SK-N-SH treated with all-trans-retinoic acid at 6 μM for 48 hours (cell line): ENCODE measurements at regions not wholly inside any gene's neighbourhood (a gene's known extent, or its start where the extent isn't known, plus 50 kb on each side); places are given as distances from the start of the nearest gene placed in this dataset.

ENCODE experiments used
- ARNTL ChIP-seq: fragments of 450-650 bp; formaldehyde crosslinking; IDR thresholded peaks from 2 replicates; pipeline ENCODE4 v1.5.0; 2020; ENCODE audit warnings: low read depth, mild to moderate bottlenecking, moderate library complexity, borderline replicate concordance
- BACH2 ChIP-seq: fragments of 250-450 bp; sonication (Bioruptor Pico); IDR thresholded peaks from 2 replicates; pipeline ENCODE4 v1.9.0; 2021; ENCODE audit warnings: mild to moderate bottlenecking, borderline replicate concordance
- GLIS3 ChIP-seq: fragments of 250-450 bp; sonication (Bioruptor Pico); IDR thresholded peaks from 2 replicates; pipeline ENCODE4 v1.5.0; 2020; ENCODE audit warnings: mild to moderate bottlenecking, moderate library complexity
- PATZ1 ChIP-seq: fragments of 250-450 bp; sonication (Bioruptor Pico); IDR thresholded peaks from 2 replicates; pipeline ENCODE4 v1.8.0; 2020; ENCODE audit warnings: mild to moderate bottlenecking, moderate library complexity, borderline replicate concordance
- PPARA ChIP-seq: fragments of 250-450 bp; sonication (Bioruptor Pico); IDR thresholded peaks from 2 replicates; pipeline ENCODE4 v1.5.0; 2020; ENCODE audit warnings: mild to moderate bottlenecking, borderline replicate concordance
- RARB ChIP-seq: fragments of 250-450 bp; sonication (Bioruptor Pico); IDR thresholded peaks from 2 replicates; pipeline ENCODE4 v1.8.0; 2021; ENCODE audit warnings: mild to moderate bottlenecking, moderate library complexity
- SNAI2 ChIP-seq: fragments of 250-450 bp; sonication (Bioruptor Pico); IDR thresholded peaks from 2 replicates; pipeline ENCODE4 v1.5.0; 2020; ENCODE audit warnings: mild to moderate bottlenecking, moderate library complexity
- TCF4 ChIP-seq: fragments of 250-450 bp; sonication (Bioruptor Pico); IDR thresholded peaks from 2 replicates; pipeline ENCODE4 v1.8.0; 2021; ENCODE audit warnings: mild to moderate bottlenecking, moderate library complexity, borderline replicate concordance
- ZNF565 ChIP-seq: fragments of 450-650 bp; formaldehyde crosslinking; conservative IDR thresholded peaks from 2 replicates; pipeline ENCODE4 v1.5.0; 2020; ENCODE audit warnings: low read depth, mild to moderate bottlenecking, moderate library complexity
- TF ChIP-seq, protein P1 (sequence below): fragments of 250-450 bp; sonication (Bioruptor Pico); IDR thresholded peaks from 2 replicates; pipeline ENCODE4 v1.5.1; 2020; ENCODE audit warnings: low read depth, mild to moderate bottlenecking, moderate library complexity

DNA sequence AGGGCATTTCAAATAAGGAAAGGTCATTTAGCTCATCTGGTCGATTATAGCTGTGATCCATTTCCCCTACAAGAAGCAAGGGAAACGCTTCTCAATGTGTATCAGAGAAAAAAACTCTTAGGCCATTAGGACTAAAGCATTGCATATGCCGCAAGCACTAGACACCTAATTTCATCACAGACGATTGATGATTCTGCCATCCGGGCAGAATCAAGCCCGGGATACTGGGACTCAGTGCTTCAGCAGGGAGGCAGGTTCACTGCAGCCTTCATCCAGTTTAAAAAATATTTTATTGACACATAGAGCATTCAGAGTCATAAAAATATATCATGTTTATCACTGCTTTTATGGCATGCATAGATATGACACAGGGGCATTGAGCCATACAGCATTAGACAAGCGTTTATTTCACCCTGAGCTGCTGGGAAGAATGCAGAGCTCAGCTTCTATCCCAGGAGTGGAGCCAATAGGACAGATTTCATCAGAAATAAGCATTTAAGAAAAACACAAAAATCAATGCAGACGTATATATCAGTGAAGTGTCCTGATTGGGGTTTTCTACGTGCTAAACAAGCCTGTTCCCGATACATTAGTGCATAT, 806.9 kb downstream of the GALC start:
- TF ChIP-seq GLIS3 (CRISPR knock-in tag) (no peak), BACH2 (no peak), PPARA (no peak), TCF4 (CRISPR knock-in tag) (no peak), PATZ1 (no peak), SNAI2 (no peak), ARNTL (CRISPR knock-in tag) (no peak), RARB (CRISPR knock-in tag) (no peak), ZNF565 (CRISPR knock-in tag) (no peak)
- TF ChIP-seq, protein P1, sequence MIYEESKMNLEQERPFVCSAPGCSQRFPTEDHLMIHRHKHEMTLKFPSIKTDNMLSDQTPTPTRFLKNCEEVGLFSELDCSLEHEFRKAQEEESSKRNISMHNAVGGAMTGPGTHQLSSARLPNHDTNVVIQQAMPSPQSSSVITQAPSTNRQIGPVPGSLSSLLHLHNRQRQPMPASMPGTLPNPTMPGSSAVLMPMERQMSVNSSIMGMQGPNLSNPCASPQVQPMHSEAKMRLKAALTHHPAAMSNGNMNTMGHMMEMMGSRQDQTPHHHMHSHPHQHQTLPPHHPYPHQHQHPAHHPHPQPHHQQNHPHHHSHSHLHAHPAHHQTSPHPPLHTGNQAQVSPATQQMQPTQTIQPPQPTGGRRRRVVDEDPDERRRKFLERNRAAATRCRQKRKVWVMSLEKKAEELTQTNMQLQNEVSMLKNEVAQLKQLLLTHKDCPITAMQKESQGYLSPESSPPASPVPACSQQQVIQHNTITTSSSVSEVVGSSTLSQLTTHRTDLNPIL (CRISPR knock-in tag) = no peak
